ELR (cell line): ENCODE measurements at regions not wholly inside any gene's neighbourhood (a gene's known extent, or its start where the extent isn't known, plus 50 kb on each side); places are given as distances from the start of the nearest gene placed in this dataset.

Experiments used
- DNase-seq: peaks from one replicate; pipeline ENCODE4 v3.0.0-alpha.2; 2015; ENCODE audit warnings: low read depth

DNA sequence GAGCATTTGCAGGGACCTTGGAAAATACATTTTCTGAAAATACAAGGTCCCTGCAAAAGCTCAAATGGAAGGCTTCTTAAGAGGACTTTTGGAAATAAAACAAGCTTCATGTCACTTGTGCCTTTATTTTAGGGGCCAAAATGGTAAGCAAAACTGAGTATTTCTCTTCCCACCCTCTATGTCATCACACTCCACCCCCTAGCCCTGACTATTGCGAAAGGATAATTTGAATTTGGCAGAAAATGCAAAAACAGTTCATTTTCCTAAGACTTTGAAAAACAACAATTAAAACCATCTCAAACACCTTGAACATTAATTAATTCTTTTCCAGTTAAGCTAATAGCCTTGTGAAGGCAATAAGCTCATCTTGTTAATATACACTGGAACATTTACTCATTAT is 201.7 kb downstream of the TM2D1 start:
- DNase-seq = no peak

DNA sequence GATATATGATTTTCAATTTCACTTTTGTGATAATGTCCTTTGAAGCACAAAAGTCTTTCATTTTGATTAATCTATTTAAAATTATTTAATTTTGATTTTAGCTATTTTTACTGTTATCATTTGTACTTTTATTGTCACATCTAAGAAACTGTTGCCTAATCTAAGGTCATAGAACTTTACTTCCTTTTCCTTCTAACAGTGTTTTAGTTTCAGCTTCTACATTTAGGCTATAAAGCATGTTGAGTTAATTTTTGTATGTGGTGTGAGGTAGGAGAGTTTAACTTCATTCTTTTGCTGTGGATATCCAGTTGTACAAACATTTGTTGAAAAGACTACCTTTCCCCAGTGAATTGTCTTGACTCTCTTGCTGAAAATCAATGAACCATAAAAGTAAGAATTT is 204.5 kb downstream of the TM2D1 start:
- no peak for DNase-seq

DNA sequence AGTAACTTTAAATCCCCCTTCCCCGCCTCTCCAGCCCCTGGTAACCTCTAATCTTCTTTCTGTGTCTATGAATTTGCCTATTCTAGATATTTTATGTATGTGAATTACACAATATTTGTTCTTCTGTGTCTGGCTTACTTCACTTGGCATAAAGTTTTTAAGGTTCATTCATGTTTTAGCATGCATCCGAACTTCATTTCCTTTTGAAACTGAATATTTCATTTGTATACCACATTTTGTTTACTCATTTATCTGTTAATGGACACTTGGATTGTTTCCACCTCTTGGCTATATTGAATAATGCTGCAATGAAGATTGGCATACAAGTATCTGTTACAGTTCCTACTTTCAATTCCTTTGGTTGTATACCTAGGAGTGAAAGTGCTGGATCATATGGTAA is 205.3 kb downstream of the TM2D1 start:
- no peak for DNase-seq

DNA sequence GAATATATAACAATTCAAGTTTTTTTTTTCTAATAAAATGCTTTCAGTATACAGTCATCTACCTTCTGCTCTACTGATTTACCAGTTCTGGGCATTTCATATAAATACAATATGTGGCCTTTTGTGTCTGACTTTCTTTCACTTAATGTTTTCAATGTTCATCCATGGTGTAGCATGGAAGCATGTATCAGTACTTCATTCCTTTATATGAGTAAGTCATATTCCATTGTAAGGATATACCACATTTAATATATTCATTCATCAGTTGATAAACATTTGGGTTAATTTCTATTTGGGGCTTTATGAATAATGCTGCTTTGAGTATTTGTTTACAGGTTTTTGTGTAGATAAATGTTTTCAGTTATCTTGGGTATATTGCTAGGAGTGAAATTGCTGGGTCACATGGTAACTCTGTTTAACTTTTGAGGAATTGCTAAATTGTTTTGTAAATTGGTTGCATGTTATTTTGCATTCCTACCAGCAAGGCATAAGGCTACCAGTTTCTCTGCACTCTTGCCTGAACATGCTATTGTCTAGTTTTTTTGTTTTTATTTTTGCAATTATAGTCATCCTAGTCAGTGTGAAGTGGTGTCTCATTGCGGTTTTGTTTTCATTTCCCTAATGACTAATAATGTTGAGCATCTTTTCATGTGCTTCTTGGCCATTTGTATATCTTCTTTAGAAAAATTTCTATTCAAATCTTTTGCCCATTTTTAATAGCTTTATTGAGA is 206.1 kb downstream of the TM2D1 start:
- no peak for DNase-seq

DNA sequence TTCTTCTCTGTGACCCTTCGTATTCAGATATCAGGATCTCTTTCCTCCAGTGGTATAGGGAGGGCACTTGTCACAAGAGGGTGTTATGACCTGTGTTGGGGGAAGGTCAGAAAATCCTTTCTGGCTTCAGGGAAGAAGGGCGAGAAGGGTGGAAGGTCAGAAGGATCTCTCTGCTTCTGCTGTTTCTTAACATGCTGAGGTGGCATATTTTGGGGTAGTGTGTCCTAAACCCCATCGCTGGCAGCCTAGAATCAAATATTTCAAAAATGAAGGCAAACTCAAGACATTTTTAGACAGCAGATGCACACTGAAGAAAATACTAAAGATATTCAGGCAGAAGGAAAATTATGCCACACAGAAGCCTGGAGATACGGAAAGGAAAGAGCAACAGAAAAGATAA is 207.6 kb downstream of the TM2D1 start:
- no peak for DNase-seq

DNA sequence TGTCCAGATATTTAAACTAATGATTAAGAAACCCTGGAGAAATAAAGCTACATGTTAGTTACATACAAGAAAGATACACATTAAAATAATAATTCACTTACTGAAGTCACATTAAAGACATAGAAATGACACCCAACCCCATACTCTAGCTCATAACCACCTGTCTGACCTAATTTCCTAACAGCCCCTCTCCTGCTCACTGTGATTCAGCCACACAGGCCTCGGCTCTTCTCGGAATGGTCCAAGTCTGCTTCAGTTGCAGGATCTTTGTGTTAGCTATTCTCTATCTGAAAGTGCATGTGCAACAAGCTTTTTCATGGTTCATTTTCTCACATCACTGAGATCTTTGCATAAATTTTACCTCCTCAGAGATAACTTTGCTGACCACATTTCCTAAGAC is 209.8 kb downstream of the TM2D1 start:
- no peak for DNase-seq
